DND-41 (cell line): ENCODE measurements at regions not wholly inside any gene's neighbourhood (a gene's known extent, or its start where the extent isn't known, plus 50 kb on each side); places are given as distances from the start of the nearest gene placed in this dataset.

Experiments
- EZH2 ChIP-seq: IDR thresholded peaks from 3 replicates; pipeline ENCODE4 v1.6.1; 2012; ENCODE audit warnings: borderline replicate concordance, low read depth, mild to moderate bottlenecking, moderate library complexity, low read length, inconsistent platforms; ENCODE audit not compliant: severe bottlenecking
- TF ChIP-seq, protein P1 (sequence below): IDR thresholded peaks from 2 replicates; pipeline ENCODE4 v1.5.1; 2012; ENCODE audit warnings: borderline replicate concordance, low read length, moderate library complexity, mild to moderate bottlenecking; ENCODE audit not compliant: poor library complexity, severe bottlenecking; ENCODE audit errors: extremely low read depth

DNA sequence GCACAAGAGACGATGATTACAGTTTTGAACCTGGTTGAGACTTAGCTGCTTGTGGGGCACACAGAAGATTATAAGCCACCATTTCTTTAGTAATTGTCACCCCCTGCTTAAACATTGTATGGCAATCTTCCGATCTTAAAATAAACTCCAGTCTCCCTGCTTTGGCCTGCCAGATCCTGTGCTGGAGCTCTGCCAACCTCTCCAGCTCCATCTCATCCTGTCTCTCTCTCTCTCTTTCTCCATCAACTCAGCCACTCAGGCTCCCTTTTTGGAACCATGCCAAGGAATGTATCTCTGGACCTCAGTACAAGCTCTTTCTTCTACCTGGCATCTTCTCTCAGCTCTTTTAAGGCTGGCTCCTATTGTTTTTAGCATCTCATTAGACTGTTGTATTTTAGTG, 1053.2 kb downstream of the REEP3 start:
- TF ChIP-seq, protein P1, sequence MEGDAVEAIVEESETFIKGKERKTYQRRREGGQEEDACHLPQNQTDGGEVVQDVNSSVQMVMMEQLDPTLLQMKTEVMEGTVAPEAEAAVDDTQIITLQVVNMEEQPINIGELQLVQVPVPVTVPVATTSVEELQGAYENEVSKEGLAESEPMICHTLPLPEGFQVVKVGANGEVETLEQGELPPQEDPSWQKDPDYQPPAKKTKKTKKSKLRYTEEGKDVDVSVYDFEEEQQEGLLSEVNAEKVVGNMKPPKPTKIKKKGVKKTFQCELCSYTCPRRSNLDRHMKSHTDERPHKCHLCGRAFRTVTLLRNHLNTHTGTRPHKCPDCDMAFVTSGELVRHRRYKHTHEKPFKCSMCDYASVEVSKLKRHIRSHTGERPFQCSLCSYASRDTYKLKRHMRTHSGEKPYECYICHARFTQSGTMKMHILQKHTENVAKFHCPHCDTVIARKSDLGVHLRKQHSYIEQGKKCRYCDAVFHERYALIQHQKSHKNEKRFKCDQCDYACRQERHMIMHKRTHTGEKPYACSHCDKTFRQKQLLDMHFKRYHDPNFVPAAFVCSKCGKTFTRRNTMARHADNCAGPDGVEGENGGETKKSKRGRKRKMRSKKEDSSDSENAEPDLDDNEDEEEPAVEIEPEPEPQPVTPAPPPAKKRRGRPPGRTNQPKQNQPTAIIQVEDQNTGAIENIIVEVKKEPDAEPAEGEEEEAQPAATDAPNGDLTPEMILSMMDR, result no peak
- TF ChIP-seq EZH2, result no peak
